Epithelial cell of esophagus (primary cell): ENCODE measurements at regions not wholly inside any gene's neighbourhood (a gene's known extent, or its start where the extent isn't known, plus 50 kb on each side); places are given as distances from the start of the nearest gene placed in this dataset.

Experiments used
- DNase-seq: peaks from one replicate; pipeline ENCODE4 v3.0.0; 2010; ENCODE audit warnings: low read depth
- H3K4me3 ChIP-seq: 2 replicates; pipeline ENCODE4 v1.5.1; 2011; ENCODE audit warnings: mild to moderate bottlenecking, low read length, control low read depth
- TF ChIP-seq, protein P1 (sequence below): IDR thresholded peaks from 2 replicates; pipeline ENCODE4 v1.5.1; 2011; ENCODE audit warnings: low read depth, mild to moderate bottlenecking, low read length, control low read depth, inconsistent platforms; ENCODE audit not compliant: insufficient read depth; ENCODE audit errors: missing control alignments

DNA sequence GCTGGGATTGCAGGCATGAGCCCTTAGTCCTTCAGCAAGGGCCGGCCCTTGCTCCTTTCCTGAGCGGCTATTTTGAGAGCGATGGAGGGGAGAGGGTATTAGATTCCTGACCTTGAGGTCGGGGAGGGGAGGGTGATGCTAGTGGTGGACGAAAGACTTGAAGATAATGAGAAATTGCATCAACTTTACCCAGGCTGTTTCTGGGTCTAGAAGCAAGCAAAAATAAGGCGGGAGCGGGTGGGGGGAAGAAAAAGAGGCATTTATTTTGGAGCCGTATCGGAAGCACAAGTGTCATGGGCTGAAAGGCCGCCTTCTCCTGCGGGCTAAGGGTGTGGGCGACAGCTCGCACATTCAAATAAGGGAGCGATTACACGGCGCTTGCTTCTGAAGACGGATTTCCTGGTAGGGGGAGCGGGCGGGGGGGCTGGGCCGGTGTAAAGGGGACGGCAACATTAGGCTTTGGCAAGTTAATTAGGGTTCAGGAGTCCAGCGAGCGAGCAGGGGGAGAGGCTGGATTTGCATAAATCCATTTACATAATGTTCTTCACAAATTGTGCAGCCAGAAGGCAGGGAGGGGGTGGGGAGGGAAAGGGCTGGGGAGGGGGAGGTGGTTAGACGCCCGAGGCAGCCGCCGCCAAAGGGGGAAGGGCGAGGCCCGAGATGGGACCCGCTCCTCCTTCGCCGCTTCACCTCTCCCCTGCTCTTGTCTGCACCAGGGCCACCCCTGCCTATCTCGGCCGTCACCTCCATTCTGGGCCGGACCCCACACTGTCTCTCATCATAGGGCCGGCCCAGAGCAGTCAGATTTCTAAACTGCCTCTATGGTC, 245.9 kb downstream of the MIAT start:
- DNase-seq: no peak
- H3K4me3 ChIP-seq: no peak overlapping the region
- TF ChIP-seq, protein P1, sequence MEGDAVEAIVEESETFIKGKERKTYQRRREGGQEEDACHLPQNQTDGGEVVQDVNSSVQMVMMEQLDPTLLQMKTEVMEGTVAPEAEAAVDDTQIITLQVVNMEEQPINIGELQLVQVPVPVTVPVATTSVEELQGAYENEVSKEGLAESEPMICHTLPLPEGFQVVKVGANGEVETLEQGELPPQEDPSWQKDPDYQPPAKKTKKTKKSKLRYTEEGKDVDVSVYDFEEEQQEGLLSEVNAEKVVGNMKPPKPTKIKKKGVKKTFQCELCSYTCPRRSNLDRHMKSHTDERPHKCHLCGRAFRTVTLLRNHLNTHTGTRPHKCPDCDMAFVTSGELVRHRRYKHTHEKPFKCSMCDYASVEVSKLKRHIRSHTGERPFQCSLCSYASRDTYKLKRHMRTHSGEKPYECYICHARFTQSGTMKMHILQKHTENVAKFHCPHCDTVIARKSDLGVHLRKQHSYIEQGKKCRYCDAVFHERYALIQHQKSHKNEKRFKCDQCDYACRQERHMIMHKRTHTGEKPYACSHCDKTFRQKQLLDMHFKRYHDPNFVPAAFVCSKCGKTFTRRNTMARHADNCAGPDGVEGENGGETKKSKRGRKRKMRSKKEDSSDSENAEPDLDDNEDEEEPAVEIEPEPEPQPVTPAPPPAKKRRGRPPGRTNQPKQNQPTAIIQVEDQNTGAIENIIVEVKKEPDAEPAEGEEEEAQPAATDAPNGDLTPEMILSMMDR: no peak

DNA sequence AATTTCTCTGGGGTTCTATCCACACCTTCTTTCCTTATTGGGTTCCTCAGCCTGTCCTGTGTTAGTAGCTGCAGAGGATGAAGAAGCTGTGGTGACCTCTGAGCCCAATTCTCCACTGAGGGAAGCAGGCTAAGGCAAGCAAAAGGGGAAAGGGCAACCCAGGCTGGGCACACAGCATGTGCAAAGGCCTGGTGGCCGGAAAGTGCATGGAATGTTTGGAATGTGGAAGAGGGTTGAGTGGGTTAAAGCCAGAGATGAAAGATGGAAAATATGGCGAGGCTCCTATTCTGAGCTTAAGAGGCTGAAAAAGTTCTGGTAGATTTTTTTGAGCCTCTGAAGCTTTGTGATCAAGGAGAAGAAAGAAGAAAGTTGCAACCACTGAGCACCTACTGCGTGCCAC, 247.1 kb downstream of the MIAT start:
- TF ChIP-seq, protein P1: no peak
- H3K4me3 ChIP-seq: no peak overlapping the region
- DNase-seq: no peak

DNA sequence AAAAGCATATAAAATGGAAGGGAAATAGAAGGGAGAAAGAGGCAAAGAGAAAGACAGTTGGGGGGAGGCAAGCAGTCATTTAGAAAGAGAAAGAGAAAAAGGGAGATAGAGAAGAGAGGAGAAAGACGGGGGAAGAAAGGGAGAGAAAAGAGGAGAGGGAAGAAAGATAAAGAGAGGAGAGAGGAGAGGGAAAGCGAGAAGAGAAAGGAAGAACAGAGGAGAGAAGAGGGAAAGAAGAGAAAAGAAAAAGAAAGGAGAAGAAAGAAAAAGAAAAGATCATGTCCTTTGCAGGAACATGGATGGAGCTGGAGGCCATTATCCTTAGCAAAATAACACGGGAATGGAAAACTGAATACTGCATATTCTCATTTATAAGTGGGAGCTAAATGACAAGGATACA, 247.7 kb downstream of the MIAT start:
- TF ChIP-seq, protein P1: no peak
- DNase-seq: no peak
- H3K4me3 ChIP-seq: no peak overlapping the region

DNA sequence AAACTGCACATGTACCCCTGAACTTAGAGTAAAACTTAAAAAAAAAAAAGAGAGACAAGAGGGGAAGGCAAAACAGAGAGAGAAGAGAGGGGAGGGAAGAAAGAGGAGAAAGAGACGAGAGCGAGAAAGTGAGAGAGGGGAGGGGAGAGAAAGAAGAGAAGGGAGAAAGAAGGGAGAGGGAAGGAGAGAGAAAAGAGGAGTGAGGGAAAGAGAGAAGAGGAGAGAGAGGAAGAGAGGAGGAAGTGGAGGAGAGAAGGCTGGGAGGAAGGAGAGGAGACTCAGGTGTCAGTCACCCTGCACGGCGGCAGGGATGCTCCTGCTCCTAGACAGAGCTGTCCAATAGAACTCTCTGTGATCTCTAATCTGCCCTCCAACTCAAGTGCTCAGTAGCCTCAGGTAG, 248.3 kb downstream of the MIAT start:
- TF ChIP-seq, protein P1: no peak
- no peak overlapping the region for H3K4me3 ChIP-seq
- no peak for DNase-seq

DNA sequence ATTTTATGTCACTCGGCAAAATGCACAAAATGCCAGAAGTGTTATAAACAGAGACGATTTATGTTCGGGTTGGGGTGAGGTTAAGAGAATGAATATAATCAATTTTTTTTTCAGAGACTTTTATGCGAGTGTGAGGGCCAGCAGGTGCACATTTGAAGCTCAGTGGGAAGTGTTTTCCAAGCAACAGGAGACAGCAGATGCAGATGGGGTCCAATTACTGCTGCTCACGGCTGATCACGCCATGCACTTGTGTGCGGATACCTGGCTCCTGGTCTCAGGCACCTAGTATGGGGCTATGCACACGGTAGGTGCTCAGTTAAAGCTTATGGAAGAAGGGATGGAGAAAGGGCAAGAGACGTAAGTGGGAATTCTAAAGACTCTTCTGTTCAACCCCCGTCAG, 249.1 kb downstream of the MIAT start:
- TF ChIP-seq, protein P1: no peak
- no peak for DNase-seq
- no peak overlapping the region for H3K4me3 ChIP-seq

DNA sequence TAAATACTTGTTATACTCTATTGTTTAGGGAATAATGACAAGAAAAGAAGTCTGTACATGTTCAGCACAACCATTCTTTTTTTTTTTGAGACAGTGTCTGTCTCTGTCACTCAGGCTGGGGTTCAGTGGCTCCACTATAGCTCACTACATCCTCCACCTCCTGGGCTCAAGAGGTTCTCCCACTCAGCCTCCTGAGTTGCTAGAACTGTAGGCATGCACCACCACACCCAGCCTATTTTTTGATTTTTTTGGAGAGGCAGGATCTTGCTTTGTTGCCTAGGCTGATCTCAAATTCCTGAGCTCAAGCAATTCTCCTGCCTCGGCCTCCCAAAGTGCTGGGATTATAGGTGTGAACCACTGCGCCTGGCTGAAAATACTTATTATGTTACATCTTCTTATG, 250.0 kb downstream of the MIAT start:
- no peak for DNase-seq
- H3K4me3 ChIP-seq: no peak overlapping the region
- TF ChIP-seq, protein P1: no peak

DNA sequence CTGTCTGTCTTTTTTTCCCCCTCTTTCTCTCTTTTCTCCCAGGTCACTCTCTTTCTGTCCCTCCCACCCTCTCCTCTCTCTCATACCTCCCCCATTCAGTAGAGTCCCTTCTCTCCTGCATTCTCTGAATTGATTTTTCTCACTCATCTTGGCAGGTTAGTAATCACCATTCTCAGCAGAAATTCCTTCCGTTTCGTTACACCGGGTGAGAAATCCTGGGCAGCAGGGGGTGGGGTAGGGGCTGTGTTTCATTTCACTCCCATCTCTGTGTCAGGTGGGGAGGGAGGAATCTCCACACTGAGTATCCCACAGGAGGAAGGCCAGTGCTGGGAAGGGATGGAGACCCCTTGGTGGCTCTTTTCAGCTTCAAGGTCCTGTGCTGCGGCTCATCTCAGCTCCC, 253.5 kb downstream of the MIAT start:
- DNase-seq: no peak
- H3K4me3 ChIP-seq: no peak overlapping the region
- TF ChIP-seq, protein P1: no peak
